ENCODE measurements at regions not wholly inside any gene's neighbourhood (a gene's known extent, or its start where the extent isn't known, plus 50 kb on each side); places are given as distances from the start of the nearest gene placed in this dataset.

GRCh38 chr7:125878235-125878956 is 948.8 kb upstream of the POT1 start:
- Histone ChIP-seq H3K27ac (no peak overlapping the region), H3K4me3 (no peak overlapping the region), H3K36me3 (no peaks in the 10 kb centered on the region), H3K9me3 (replicated peaks) (peaks cover 3% of the 10 kb centered on the region), H3K27me3 (no peaks in the 10 kb centered on the region), H3K4me1 (no peaks in the 10 kb centered on the region)
- no peak for DNase-seq

GRCh38 chr7:125877246-125877645 is 947.6 kb upstream of the POT1 start:
- DNase-seq: no peak
- Histone ChIP-seq H3K27me3 (no peaks in the 10 kb centered on the region), H3K9me3 (replicated peaks) (peaks cover 3% of the 10 kb centered on the region)

GRCh38 chr7:125876431-125876830 is 946.8 kb upstream of the POT1 start:
- no peak overlapping the region for H3K27ac ChIP-seq
- H3K27me3 ChIP-seq: no peaks in the 10 kb centered on the region
- peaks cover 3% of the 10 kb centered on the region for H3K9me3 ChIP-seq (replicated peaks)
- no peak overlapping the region for H3K4me3 ChIP-seq
- no peaks in the 10 kb centered on the region for H3K36me3 ChIP-seq
- H3K4me1 ChIP-seq: no peaks in the 10 kb centered on the region
- no peak for DNase-seq

More at GRCh38 chr7:125877246-125877645, 947.6 kb upstream of the POT1 start:
- no peak overlapping the region for H3K4me3 ChIP-seq
- no peak overlapping the region for H3K27ac ChIP-seq
- no peaks in the 10 kb centered on the region for H3K4me1 ChIP-seq
- no peaks in the 10 kb centered on the region for H3K36me3 ChIP-seq

GRCh38 chr7:125871431-125871830 is 941.8 kb upstream of the POT1 start:
- Histone ChIP-seq H3K4me3 (no peak overlapping the region), H3K27me3 (no peaks in the 10 kb centered on the region)
- no peak for DNase-seq

GRCh38 chr7:125857606-125858005 is 928.0 kb upstream of the POT1 start:
- Histone ChIP-seq H3K27ac (no peak overlapping the region), H3K27me3 (no peaks in the 10 kb centered on the region), H3K4me3 (no peak overlapping the region), H3K36me3 (no peaks in the 10 kb centered on the region), H3K9me3 (replicated peaks) (no peaks in the 10 kb centered on the region), H3K4me1 (no peaks in the 10 kb centered on the region)
- DNase-seq: no peak

More at GRCh38 chr7:125871431-125871830, 941.8 kb upstream of the POT1 start:
- Histone ChIP-seq H3K4me1 (no peaks in the 10 kb centered on the region), H3K27ac (no peak overlapping the region), H3K36me3 (no peaks in the 10 kb centered on the region), H3K9me3 (replicated peaks) (no peaks in the 10 kb centered on the region)

- Histone ChIP-seq H3K36me3 (no peaks in the 10 kb centered on the region), H3K4me1 (no peaks in the 10 kb centered on the region), H3K4me3 (no peak overlapping the region), H3K9me3 (replicated peaks) (no peaks in the 10 kb centered on the region), H3K27me3 (no peaks in the 10 kb centered on the region), H3K27ac (no peak overlapping the region)
- no peak for DNase-seq
Measured at GRCh38 chr7:125848157-125848556, 918.5 kb upstream of the POT1 start.

GRCh38 chr7:125847692-125848091 is 918.1 kb upstream of the POT1 start:
- DNase-seq: no peak
- no peak overlapping the region for H3K4me3 ChIP-seq
- no peaks in the 10 kb centered on the region for H3K4me1 ChIP-seq
- no peak overlapping the region for H3K27ac ChIP-seq
- H3K9me3 ChIP-seq (replicated peaks): no peaks in the 10 kb centered on the region
- H3K36me3 ChIP-seq: no peaks in the 10 kb centered on the region
- H3K27me3 ChIP-seq: no peaks in the 10 kb centered on the region

- Histone ChIP-seq H3K4me3 (no peak overlapping the region), H3K4me1 (no peaks in the 10 kb centered on the region), H3K27me3 (no peaks in the 10 kb centered on the region), H3K36me3 (no peaks in the 10 kb centered on the region), H3K27ac (no peak overlapping the region), H3K9me3 (replicated peaks) (no peaks in the 10 kb centered on the region)
- no peak for DNase-seq
Measured at GRCh38 chr7:125847055-125847454, 917.4 kb upstream of the POT1 start.

- no peaks in the 10 kb centered on the region for H3K36me3 ChIP-seq
- H3K27ac ChIP-seq: no peak overlapping the region
- H3K27me3 ChIP-seq: no peaks in the 10 kb centered on the region
- H3K4me1 ChIP-seq: no peaks in the 10 kb centered on the region
- H3K4me3 ChIP-seq: no peak overlapping the region
- no peaks in the 10 kb centered on the region for H3K9me3 ChIP-seq (replicated peaks)
- DNase-seq: no peak
Measured at GRCh38 chr7:125845686-125846085, 916.1 kb upstream of the POT1 start.

- Histone ChIP-seq H3K27me3 (no peaks in the 10 kb centered on the region), H3K9me3 (replicated peaks) (no peaks in the 10 kb centered on the region), H3K36me3 (no peaks in the 10 kb centered on the region), H3K4me1 (no peaks in the 10 kb centered on the region), H3K4me3 (peak overlapping the region; percentile 44), H3K27ac (peak overlapping the region; percentile 34)
- peak in 1 of 2 experiments; percentile 16 for DNase-seq
Measured at GRCh38 chr7:125834421-125834820, 904.8 kb upstream of the POT1 start.

- Histone ChIP-seq H3K36me3 (no peaks in the 10 kb centered on the region), H3K4me1 (no peaks in the 10 kb centered on the region), H3K27ac (peak overlapping the region; percentile 34), H3K27me3 (no peaks in the 10 kb centered on the region), H3K4me3 (peak overlapping the region; percentile 44), H3K9me3 (replicated peaks) (no peaks in the 10 kb centered on the region)
- DNase-seq: peak; percentile 21 to 48
Measured at GRCh38 chr7:125833839-125834238, 904.2 kb upstream of the POT1 start.

GRCh38 chr7:125830743-125831142 is 901.1 kb upstream of the POT1 start:
- Histone ChIP-seq H3K4me1 (no peaks in the 10 kb centered on the region), H3K27me3 (no peaks in the 10 kb centered on the region), H3K27ac (no peak overlapping the region), H3K4me3 (no peak overlapping the region), H3K36me3 (no peaks in the 10 kb centered on the region), H3K9me3 (replicated peaks) (no peaks in the 10 kb centered on the region)
- no peak for DNase-seq

GRCh38 chr7:125828153-125828700 is 898.6 kb upstream of the POT1 start:
- Histone ChIP-seq H3K27me3 (no peaks in the 10 kb centered on the region), H3K27ac (no peak overlapping the region), H3K9me3 (replicated peaks) (no peaks in the 10 kb centered on the region), H3K4me1 (no peaks in the 10 kb centered on the region), H3K36me3 (no peaks in the 10 kb centered on the region), H3K4me3 (no peak overlapping the region)
- no peak for DNase-seq

GRCh38 chr7:125823538-125823937 is 893.9 kb upstream of the POT1 start:
- no peaks in the 10 kb centered on the region for H3K4me1 ChIP-seq
- H3K36me3 ChIP-seq: no peaks in the 10 kb centered on the region
- no peaks in the 10 kb centered on the region for H3K9me3 ChIP-seq (replicated peaks)
- H3K4me3 ChIP-seq: no peak overlapping the region
- no peak overlapping the region for H3K27ac ChIP-seq
- no peak for DNase-seq
- H3K27me3 ChIP-seq: no peaks in the 10 kb centered on the region

- peaks cover 11% of the 10 kb centered on the region for H3K4me1 ChIP-seq
- no peak for DNase-seq
Measured at GRCh38 chr7:125820495-125820894, 890.9 kb upstream of the POT1 start.

GRCh38 chr7:125814100-125814499 is 884.5 kb upstream of the POT1 start:
- Histone ChIP-seq H3K4me3 (no peak overlapping the region), H3K36me3 (no peaks in the 10 kb centered on the region), H3K27ac (peak overlapping the region; percentile 45), H3K9me3 (replicated peaks) (no peaks in the 10 kb centered on the region), H3K4me1 (peaks cover 36% of the 10 kb centered on the region), H3K27me3 (no peaks in the 10 kb centered on the region)
- peak; percentile 33 to 75 for DNase-seq

More at GRCh38 chr7:125820495-125820894, 890.9 kb upstream of the POT1 start:
- H3K27me3 ChIP-seq: no peaks in the 10 kb centered on the region
- no peak overlapping the region for H3K4me3 ChIP-seq
- H3K9me3 ChIP-seq (replicated peaks): no peaks in the 10 kb centered on the region
- H3K36me3 ChIP-seq: no peaks in the 10 kb centered on the region
- no peak overlapping the region for H3K27ac ChIP-seq
